EL (cell line): ENCODE measurements at regions not wholly inside any gene's neighbourhood (a gene's known extent, or its start where the extent isn't known, plus 50 kb on each side); places are given as distances from the start of the nearest gene placed in this dataset.
"Not testable (repeated sequence)": the region's sequence is repeated elsewhere in the genome, so short reads cannot be mapped to it uniquely, and the experiment has no call there.

ENCODE experiments used
- DNase-seq: peaks from one replicate; pipeline ENCODE4 v3.0.0-alpha.2; 2016

DNA sequence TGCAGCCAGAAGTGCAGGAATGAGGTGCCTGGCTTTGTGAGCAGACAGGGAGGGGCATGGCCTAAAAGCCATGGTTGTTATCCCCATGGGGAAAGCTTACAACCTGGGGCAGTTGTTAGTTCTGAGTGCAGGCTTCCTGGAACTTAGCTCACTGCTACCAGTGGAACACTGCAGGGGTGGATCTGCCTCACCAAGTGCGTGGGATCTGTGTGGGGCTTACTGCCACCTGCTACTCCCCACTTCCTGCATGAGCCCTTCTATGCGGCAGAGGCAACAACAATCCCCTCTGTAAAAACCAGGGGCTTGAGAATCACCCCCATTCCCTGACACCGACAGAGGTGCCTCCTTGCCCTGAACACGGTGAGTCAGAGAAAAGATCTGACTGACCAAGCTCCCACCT, 174.6 kb downstream of the SPIN4 start:
- not testable (repeated sequence) for DNase-seq

DNA sequence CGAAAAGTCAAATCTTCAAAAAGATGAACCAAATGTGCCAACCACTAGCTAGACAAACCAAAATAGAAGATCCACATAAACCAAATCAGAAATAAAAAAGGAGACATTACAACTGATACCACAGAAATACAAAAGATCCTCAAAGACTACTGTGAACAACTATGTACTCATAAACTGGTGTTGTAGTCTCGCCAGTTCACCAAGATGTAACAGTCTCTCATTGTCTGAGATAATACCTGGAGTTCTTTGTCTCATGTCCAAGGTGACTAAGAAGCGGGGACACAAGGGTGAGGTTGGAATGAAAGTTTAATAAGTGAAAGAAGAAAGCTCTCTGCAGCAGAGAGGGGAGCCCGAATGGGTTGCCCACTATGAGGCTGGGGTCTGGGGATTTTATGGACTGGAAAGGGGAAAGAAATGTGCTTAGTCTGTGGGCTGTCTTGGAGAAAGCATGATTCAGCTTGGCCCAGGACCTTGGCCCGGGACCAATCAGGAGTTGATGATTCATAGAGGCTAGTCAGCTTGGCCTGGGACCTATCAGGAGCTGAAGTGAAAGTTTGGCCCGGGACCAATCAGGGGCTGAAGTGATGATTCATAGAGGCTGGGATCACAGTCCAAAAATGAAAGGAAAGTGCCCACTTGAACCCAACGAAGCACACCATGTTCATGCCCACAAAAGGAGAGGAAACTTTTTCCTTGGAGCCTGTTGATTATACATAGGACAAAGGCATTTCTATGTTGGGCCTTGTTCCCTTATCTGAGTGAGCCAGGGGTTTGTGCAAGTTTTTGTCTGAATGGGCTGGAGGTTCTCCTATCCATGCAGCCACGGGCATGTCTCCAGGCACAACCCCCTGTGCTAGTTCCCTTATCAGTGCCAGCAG, 177.1 kb downstream of the SPIN4 start:
- DNase-seq, result not testable (repeated sequence)

DNA sequence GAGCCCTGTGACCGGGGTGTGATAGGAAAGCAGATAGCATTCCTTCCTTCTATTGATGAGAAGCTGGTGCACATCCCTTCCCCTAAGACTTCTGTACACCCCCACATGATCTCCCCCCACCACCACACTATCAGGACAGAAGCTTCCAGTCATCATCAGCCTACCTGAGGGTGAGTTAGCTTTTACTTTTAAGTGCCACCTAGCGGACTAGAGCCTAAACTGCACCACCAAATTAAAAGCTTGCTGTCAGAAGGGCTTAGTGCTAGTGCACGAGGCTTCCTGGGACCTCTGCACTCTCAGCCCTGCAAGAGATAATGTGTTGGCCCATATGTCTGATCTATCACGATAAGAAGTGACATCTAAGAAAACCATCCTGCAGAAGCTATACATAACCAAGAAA, 181.7 kb downstream of the SPIN4 start:
- DNase-seq, result not testable (repeated sequence)

DNA sequence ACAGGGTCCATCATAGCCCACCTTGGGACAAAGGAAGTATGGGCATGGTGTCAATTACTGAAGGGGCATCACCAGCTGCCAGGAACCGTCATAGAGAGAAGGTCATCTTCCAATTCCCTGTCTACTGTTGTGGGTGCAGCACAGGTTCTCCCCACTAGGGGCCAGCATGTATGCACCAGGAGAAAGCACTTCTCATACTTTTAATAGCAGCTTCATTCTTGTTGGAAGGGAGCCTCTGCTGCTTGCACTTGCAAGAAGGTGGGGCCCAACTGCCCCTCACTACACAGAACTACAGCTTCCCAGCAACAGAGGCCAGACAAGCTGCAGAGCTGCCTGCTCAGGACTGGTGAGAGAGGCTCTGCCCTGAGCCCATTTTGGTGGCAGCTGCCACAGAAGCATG, 182.2 kb downstream of the SPIN4 start:
- DNase-seq, result not testable (repeated sequence)

DNA sequence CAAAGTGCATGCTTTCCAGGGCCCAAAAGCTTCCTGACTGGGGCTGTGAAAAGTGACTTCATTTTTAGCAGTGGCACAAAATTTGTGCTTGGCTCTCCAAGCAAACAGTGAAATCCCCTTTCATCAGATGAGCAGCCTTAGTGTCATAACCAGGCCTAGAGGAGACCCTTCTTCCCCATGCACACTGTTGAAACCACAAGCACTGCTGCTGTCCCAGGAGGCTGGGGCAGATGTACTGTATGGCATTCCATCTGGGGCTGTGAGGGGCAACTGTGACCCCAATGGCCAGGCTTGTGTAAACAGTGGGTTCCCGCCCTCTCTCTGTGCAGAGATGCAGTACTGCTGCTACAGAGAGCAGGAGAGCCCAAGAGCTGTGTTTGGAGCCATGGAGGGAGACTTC, 184.1 kb downstream of the SPIN4 start:
- not testable (repeated sequence) for DNase-seq

DNA sequence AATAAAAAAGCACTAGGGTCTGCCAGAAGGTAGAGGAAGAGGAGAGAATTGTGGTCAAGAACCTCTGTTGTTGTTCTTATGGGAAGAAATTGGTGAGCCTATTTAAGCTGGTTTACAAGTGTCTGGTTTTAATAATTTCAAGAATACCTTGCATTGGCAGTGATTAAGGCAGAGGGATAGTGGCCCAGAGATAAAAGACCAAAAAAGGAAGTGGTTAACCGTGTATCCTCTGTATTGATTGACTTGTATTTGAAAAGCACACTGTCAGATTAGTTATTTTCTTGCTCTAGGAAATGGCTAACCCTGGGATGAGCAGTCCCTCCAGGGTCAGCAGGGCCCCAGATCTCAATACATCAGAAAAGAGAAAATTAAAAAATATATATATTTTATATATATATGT, 190.1 kb downstream of the SPIN4 start:
- DNase-seq, result not testable (repeated sequence)

DNA sequence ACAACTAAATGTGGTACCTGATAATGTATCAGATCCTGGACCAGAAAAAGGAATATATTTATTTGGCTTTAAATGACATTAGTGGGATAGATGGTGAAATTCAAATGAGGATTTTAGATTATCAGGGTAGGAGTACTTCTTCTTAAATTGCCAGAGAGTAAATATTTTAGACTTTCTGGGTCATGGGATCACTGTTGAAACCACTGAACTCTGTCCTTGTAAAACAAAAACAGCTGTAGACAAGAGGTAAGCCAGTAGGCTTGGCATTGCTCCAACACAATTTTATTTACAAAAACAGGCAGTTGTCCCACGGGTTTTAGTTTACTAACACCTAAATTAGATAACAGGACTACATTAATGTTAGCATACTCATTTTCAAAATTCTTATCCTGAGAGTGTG, 190.8 kb downstream of the SPIN4 start:
- not testable (repeated sequence) for DNase-seq

DNA sequence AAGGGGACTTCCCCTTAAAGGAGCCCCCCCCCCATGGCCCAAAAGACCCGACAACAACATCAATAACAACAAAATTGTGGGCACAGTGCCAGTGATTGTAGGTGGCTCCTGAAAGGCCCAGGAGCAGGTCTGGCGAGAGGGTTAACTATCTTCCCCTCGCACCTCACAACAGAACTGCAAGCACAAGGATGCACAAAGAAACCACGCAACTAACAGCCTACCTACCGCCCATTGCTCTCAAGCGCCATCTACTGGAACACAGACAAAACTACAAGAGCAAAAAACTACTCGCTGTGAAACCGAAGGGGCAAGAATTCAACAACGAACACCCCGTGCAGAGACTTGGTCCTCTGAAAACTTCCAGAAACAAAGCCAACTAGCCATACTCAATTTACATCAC, 205.6 kb downstream of the SPIN4 start:
- not testable (repeated sequence) for DNase-seq

DNA sequence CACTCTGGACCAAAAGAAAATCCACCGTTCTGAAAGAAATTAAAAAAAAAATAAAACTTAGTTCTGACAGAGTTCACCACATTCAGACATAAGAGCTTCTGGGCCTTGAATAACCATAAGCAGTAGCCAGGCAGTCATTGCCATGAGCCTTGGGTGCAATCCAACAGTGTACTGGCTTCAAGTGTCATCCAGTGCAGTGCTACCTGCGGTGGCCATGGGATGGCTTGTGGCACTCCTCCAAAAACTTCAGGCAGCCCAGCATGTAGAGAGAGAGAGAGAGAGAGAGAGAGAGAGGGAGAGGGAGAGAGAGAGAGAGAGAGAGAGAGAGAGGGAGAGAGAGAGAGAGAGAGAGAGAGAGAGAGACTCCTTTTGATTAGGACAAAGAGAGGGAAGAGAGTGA, 208.5 kb downstream of the SPIN4 start:
- not testable (repeated sequence) for DNase-seq

DNA sequence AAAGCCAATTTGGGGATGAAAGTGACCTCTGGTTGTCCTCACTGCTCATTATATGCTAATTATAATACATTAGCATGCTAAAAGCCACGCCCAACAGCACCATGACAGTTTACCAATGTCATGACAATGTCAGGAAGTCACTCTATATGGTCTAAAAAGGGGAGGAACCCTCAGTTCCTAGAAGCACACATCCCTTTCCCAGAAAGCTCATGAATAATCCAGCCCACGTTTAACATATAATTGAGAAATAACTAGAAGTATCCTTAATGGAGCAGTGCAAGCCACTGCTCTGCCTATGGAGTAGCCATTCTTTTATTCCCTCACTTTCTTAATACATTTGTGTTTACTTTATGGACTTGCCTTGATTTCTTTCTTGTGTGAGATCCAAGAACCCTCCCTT, 215.3 kb downstream of the SPIN4 start:
- not testable (repeated sequence) for DNase-seq

DNA sequence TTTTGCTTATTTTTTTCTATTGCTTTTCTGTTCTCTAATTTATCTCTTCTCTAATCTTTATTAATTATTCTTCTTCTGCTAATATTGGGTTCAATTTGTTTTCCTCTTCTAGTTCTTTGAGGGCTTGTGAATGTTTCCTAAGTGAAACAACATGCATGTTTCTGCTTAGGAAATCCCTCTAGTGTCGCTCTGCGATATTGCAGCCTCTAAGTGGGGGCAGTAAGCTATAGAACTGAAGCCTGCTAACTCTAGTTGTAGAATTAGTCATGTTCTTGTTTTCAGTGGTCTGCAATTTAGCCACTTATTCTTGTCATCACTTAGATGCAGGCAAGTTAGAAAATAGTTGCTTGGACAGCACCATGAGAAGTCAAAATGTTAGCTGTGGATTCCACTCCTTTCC, 222.6 kb downstream of the SPIN4 start:
- peak; percentile 3 for DNase-seq

DNA sequence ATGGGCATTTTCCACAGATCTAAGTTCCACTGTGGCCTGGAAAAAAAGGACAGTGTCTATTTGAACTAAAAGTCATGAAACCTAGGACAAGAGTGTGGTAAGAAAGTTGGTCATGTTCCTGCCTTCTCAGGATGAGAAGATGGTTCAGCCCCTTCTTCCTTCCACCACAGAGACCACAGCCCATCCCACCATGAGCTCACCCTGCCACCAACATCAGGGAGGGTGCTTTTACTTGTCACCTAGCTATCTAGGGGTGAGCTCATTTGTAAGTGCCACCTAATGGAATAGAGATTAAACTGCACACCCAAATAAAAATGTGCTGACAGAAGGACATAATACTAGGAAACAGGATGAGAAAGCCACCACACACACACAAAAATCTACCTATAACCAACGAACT, 235.9 kb downstream of the SPIN4 start:
- DNase-seq, result no peak

DNA sequence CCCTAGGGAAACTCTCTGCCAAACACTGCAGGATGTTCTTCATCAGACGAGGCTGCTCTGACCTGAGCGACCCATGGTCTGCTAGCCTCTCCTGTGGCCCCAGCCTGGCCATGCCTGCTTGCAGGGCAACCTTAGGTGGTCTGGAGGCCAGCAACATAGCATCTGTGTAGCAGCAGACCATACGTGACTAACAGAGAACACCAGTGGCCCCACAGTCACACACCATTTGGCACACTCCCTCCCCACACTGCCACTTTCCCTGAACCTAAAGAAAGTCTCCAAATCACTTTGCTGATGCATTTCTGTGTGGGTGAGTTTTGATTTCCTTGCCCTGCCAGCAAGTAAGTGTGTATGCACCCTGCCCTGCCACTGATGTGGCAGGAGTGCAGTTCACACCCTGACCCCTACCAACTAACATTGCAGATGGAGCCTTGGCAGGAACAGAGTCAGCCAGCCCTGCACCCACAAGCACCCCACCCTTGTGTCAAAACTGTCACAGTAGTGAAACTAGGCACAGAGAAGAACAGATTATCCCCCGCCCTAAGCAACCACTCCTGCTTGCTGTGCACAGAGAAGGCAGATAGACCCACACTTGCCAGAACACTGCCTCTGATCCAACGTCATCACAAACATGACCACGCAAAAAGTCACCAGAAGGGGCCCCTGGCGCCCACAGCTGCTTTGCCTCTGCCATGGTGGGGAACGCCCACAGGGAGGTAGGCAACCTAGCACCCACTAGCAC, 249.1 kb downstream of the SPIN4 start:
- no peak for DNase-seq

DNA sequence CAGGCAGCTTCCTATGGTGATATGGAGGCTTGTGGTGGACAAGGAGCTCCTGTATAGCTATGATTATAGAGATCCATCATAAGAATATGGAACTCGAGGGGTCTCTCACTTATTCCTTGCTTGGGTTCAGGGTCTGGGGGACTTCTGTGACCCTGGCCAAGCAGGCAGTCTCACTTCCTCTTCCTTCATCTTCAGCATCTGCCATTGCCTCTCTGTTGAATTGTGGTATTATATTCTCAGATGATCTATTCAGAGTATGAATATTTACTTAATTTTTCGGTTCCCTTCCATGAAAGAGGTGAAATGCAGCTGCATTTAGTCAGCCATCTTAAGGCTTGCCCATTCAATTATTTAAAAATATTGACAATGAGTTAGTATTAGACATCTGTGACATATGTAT, 292.9 kb downstream of the SPIN4 start:
- no peak for DNase-seq

DNA sequence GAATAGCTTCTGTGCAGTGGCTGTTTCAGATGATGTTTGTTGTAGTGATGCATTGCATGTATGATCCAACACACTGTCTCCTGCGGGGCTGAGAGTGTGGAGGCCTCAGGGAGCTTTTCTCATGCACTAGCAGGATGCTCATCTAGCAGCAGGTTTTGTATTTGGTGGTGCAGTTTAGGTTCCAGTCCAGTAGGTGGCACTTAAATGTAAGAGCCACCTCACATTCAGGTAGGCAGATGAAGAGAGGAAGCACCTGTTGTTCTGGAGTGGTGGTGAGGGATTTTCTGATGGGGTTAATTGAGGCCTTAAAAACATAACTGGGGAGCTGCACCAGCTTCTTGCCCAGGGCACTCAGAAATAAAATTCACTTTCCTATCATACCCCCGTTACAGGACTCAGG, 300.9 kb downstream of the SPIN4 start:
- DNase-seq, result no peak

DNA sequence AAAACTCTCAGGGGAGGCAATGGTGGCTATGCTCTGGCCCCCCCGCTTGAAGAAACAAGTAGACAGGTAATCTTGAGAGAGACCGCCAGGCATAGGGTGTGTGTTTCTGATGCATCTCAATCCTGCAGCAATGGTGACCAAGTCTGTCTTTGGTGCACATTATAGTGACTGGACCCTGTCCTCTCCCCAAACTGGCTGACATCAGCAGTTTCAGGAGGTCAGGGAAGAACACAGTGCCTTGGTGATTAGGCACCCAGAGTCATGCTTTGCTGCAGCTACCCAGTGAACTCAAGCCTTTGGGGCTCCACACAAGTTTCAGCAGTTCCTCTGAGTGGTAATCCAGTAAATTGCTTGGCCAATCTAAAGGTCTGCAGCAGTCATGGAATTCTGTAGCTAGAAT, 318.3 kb downstream of the SPIN4 start:
- DNase-seq, result no peak

DNA sequence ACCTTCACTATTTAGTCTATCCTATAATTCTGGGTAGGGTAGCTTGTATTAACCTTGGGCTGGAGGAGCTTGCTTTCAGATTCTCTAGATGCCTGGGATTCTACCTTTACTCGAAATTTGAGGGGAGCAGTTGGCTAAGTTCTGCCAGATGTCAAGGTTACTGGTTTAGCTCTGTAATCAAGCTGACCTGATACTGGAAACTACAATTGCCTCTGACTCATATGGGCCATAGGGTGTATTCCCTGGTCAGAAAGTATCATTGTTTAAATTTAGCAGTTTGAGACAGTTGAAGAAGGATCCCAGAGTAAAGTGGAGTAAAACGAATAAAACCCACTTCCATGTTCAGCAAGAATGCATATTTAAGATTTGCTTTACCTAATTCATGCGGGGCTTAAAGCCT, 337.6 kb downstream of the SPIN4 start:
- no peak for DNase-seq

DNA sequence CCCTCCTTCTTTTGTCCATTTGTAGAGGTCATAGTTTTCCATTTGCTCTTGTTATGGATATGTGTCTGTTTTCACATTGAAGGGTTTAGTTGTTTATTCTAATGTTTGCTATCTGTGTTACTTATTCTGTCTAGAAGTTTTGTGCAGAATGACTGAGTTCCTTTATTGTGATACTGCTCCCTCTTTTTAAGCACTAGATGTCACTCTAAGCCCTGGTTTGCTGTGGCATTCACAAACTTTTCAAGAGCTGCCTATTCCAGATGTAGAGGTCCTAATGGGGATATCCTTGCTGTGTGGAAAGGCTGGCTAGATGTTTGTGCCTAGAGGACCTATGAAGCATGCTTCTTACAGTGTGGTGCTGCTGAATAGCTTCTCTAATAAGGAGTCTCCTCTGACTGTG, 338.6 kb downstream of the SPIN4 start:
- no peak for DNase-seq

DNA sequence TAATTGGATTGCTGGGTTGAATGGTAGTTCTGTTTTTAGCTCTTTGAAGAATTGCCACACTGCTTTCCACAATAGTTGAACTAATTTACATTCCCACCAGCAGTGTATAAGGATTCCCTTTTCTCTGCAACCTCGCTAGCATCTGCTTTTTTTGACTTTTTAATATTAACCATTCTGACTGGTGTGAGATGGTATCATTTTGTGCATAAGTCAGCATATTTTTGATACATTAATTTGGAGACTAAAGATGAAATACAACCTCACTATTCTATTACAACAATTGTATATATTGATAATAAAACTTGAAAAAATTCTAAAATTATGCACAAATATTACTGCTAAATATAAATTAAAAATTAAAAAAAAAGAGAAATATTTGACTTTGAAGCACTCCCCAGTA, 350.9 kb downstream of the SPIN4 start:
- not testable (repeated sequence) for DNase-seq
